Caco-2 (cell line): ENCODE measurements at regions not wholly inside any gene's neighbourhood (a gene's known extent, or its start where the extent isn't known, plus 50 kb on each side); places are given as distances from the start of the nearest gene placed in this dataset.

Source experiments
- BruUV-seq: library from RNA; stranded (reverse); fragments of 400-500 nt; replicated peaks from 2 replicates; lab custom pipeline; 2021; lab: Mats Ljungman, UMichigan
- CTCF ChIA-PET: fragments of 300-600 bp; sonication (Branson Sonifier 250); formaldehyde crosslinking; loops from one replicate; lab custom pipeline; 2022; ENCODE audit warnings: antibody characterized with exemption; lab: Charles Lee
- POLR2A ChIA-PET: fragments of 300-600 bp; sonication (Branson Sonifier 250); formaldehyde crosslinking; loops from one replicate; lab custom pipeline; 2022; ENCODE audit warnings: antibody characterized with exemption; lab: Charles Lee
- DNase-seq, 2 experiments: peaks; one replicate each; pipeline versions ENCODE4 v3.0.0 to v3.0.0-alpha.2; 2020 to 2022
- H3K27me3 ChIP-seq: replicated peaks from 2 replicates; pipeline ENCODE4 v1.6.0; 2011; ENCODE audit warnings: low read length; ENCODE audit not compliant: control insufficient read depth, insufficient read depth
- H3K36me3 ChIP-seq: 2 replicates; pipeline ENCODE4 v1.5.1; 2011; ENCODE audit warnings: low read length; ENCODE audit not compliant: control insufficient read depth, insufficient read depth
- H3K4me1 ChIP-seq: fragments of 250-450 bp; sonication (Bioruptor Pico); 2 replicates; pipeline ENCODE4 v1.5.1; 2020; ENCODE audit warnings: mild to moderate bottlenecking
- H3K4me3 ChIP-seq: 2 replicates; pipeline ENCODE4 v1.5.1; 2011; ENCODE audit warnings: low read depth, mild to moderate bottlenecking, control low read depth, low read length
- H3K9me3 ChIP-seq: fragments of 250-450 bp; sonication (Bioruptor Pico); 2 replicates; pipeline ENCODE4 v1.5.1; 2020; ENCODE audit warnings: mild to moderate bottlenecking, moderate library complexity
- H3K27ac Mint-ChIP-seq: one replicate; pipeline ENCODE4 v1.8.0; 2022; ENCODE audit warnings: mixed read lengths; ENCODE audit not compliant: unreplicated experiment
- H3K27me3 Mint-ChIP-seq: one replicate; pipeline ENCODE4 v1.8.0; 2022; ENCODE audit warnings: mixed read lengths; ENCODE audit not compliant: insufficient read depth, unreplicated experiment
- H3K36me3 Mint-ChIP-seq: one replicate; pipeline ENCODE4 v1.8.0; 2022; ENCODE audit warnings: mild to moderate bottlenecking, mixed read lengths; ENCODE audit not compliant: insufficient read depth, unreplicated experiment
- H3K4me1 Mint-ChIP-seq: one replicate; pipeline ENCODE4 v1.8.0; 2022; ENCODE audit warnings: low read depth, mixed read lengths; ENCODE audit not compliant: unreplicated experiment
- H3K4me3 Mint-ChIP-seq: one replicate; pipeline ENCODE4 v1.8.0; 2022; ENCODE audit warnings: mild to moderate bottlenecking, moderate library complexity, mixed read lengths; ENCODE audit not compliant: unreplicated experiment
- H3K9me3 Mint-ChIP-seq: one replicate; pipeline ENCODE4 v1.8.0; 2022; ENCODE audit warnings: mixed read lengths; ENCODE audit not compliant: unreplicated experiment
- intact Hi-C: fragments of 100-400 bp; cut with micrococcal nuclease; formaldehyde crosslinking; loops from one replicate; pipeline ENCODE4 v1.10.0; 2022; ENCODE audit not compliant: unreplicated experiment
- TF ChIP-seq, protein P1 (sequence below), 2 experiments: fragments of 200-600 bp in 1 of 2; IDR thresholded peaks; 1 replicate in 1 of 2; 2 replicates in 1 of 2; pipeline versions ENCODE4 v1.5.1 to v1.8.0; 2011 to 2022; ENCODE audit warnings: antibody characterized with exemption in 1 of 2, control low read depth in 1 of 2, inconsistent platforms in 1 of 2, low read depth in 1 of 2, low read length in 1 of 2, mild to moderate bottlenecking in 1 of 2, moderate library complexity in 1 of 2; ENCODE audit not compliant: insufficient read depth in 1 of 2, severe bottlenecking in 1 of 2, unreplicated experiment in 1 of 2

DNA sequence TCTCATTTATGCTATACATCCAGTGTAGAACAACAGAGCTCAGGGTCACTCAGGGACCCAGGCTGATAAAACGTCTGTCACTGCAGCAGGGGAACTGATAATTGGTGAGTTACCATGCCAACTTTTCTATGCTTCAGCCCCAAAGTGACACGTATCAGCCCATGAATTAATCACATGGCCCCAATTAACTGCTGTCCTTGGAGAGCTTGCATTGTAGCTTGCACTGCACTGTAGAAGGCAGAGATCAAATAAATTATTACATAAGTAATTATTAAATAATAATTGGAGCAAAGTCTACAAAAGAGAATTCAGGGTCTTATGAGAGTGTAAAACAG, 144.6 kb downstream of the SUDS3 start:
- Histone ChIP-seq H3K4me1 (no peaks in the 10 kb centered on the region), H3K9me3 (no peaks in the 10 kb centered on the region), H3K4me3 (no peak overlapping the region), H3K27me3 (no peaks in the 10 kb centered on the region), H3K36me3 (no peaks in the 10 kb centered on the region)
- POLR2A ChIA-PET = no interaction called here
- CTCF ChIA-PET = no interaction called here
- BruUV-seq = no TSS peak
- Mint-ChIP-seq H3K27ac (no peak overlapping the region), H3K9me3 (no peaks in the 10 kb centered on the region), H3K36me3 (no peaks in the 10 kb centered on the region), H3K27me3 (peaks cover 24% of the 10 kb centered on the region), H3K4me1 (no peaks in the 10 kb centered on the region), H3K4me3 (no peak overlapping the region)
- intact Hi-C loops = no loop called here
- TF ChIP-seq, protein P1, sequence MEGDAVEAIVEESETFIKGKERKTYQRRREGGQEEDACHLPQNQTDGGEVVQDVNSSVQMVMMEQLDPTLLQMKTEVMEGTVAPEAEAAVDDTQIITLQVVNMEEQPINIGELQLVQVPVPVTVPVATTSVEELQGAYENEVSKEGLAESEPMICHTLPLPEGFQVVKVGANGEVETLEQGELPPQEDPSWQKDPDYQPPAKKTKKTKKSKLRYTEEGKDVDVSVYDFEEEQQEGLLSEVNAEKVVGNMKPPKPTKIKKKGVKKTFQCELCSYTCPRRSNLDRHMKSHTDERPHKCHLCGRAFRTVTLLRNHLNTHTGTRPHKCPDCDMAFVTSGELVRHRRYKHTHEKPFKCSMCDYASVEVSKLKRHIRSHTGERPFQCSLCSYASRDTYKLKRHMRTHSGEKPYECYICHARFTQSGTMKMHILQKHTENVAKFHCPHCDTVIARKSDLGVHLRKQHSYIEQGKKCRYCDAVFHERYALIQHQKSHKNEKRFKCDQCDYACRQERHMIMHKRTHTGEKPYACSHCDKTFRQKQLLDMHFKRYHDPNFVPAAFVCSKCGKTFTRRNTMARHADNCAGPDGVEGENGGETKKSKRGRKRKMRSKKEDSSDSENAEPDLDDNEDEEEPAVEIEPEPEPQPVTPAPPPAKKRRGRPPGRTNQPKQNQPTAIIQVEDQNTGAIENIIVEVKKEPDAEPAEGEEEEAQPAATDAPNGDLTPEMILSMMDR (IDR thresholded peaks at IDR 0.05; ENCODE audit: insufficient read depth in 1 of 2, low read depth in 1 of 2, low read length in 1 of 2, severe bottlenecking in 1 of 2, unreplicated experiment in 1 of 2) = no peak
- DNase-seq = no peak

DNA sequence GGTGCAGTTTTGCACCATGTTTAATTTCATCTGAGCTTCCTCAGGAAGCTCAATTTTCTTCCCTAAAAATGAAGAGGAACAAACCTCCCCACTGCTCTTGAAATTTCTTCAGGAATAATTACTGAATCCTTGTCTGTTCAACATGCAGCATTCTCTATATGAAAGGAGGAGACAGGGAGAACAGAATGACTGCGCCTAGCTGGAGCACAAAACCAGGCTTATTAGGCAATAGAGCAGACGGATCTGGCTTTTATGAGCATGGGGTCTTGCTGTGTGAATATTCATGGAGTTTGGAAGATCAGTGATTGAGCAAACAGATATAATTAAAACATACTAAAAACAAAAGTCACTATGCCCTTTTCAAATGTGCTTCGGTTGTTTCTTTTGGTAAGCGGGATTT, 148.1 kb downstream of the SUDS3 start:
- no peaks in the 10 kb centered on the region for H3K36me3 Mint-ChIP-seq
- CTCF ChIA-PET = no interaction called here
- no peaks in the 10 kb centered on the region for H3K9me3 Mint-ChIP-seq

DNA sequence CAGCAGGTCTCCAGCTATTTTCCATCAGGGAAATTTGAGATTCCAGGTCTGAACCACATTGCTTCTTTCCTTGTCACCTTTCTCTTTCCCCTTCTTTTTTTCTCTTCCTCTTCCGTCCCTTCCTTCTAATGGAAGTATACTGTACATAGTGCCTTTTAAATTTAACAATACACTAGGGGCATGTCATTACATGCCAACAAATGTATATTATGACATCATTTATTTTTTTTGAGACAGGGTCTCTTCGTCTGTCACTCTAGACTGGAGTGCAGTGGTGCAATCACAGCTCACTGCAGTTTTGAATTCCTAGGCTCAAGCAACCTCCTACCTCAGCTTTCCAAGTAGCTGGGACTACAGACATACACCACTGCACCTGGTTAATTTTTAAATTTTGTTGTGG, 148.9 kb downstream of the SUDS3 start:
- Histone ChIP-seq H3K4me3 (no peak overlapping the region), H3K36me3 (no peaks in the 10 kb centered on the region), H3K27me3 (no peaks in the 10 kb centered on the region), H3K4me1 (no peaks in the 10 kb centered on the region), H3K9me3 (no peaks in the 10 kb centered on the region)
- intact Hi-C loops = no loop called here
- Mint-ChIP-seq H3K4me1 (no peaks in the 10 kb centered on the region), H3K27ac (no peak overlapping the region), H3K9me3 (no peaks in the 10 kb centered on the region), H3K27me3 (peaks cover 24% of the 10 kb centered on the region), H3K4me3 (no peak overlapping the region), H3K36me3 (no peaks in the 10 kb centered on the region)
- DNase-seq = no peak
- no TSS peak for BruUV-seq
- CTCF ChIA-PET = no interaction called here
- POLR2A ChIA-PET = no interaction called here
- TF ChIP-seq, protein P1 (IDR thresholded peaks at IDR 0.05; ENCODE audit: insufficient read depth in 1 of 2, low read depth in 1 of 2, low read length in 1 of 2, severe bottlenecking in 1 of 2, unreplicated experiment in 1 of 2) = no peak

More for the DNA sequence above, 148.1 kb downstream of the SUDS3 start:
- Histone ChIP-seq H3K4me1 (no peaks in the 10 kb centered on the region), H3K4me3 (no peak overlapping the region), H3K9me3 (no peaks in the 10 kb centered on the region), H3K36me3 (no peaks in the 10 kb centered on the region), H3K27me3 (no peaks in the 10 kb centered on the region)
- intact Hi-C loops = no loop called here
- TF ChIP-seq, protein P1 (IDR thresholded peaks at IDR 0.05; ENCODE audit: insufficient read depth in 1 of 2, low read depth in 1 of 2, low read length in 1 of 2, severe bottlenecking in 1 of 2, unreplicated experiment in 1 of 2) = no peak
- no peak for DNase-seq
- Mint-ChIP-seq H3K4me3 (no peak overlapping the region), H3K4me1 (no peaks in the 10 kb centered on the region), H3K27me3 (peaks cover 21% of the 10 kb centered on the region), H3K27ac (no peak overlapping the region)
- POLR2A ChIA-PET = no interaction called here
- BruUV-seq = no TSS peak
